ENCODE measurements at regions not wholly inside any gene's neighbourhood (a gene's known extent, or its start where the extent isn't known, plus 50 kb on each side); places are given as distances from the start of the nearest gene placed in this dataset.

DNA sequence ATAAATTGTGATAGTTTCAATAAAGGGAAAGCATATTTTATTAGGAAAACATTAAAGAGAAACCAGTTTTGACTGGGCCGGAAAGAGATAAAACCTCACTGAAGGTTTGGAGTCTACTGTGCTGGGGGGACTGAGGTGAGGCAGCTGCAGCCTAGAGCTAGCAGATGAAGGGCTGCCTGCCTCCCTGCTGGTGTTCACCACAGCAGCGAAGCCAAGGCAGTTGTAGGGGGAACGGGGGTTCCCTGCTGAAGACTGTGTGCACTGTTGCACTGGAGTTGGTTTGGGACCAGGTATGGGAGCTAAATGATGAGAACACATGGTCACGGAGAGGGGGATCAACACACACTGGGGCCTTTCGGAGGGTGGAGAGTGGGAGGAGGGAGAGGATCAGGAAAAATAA is 546.5 kb upstream of the SMIM31 start:
- TF ChIP-seq, protein P1, sequence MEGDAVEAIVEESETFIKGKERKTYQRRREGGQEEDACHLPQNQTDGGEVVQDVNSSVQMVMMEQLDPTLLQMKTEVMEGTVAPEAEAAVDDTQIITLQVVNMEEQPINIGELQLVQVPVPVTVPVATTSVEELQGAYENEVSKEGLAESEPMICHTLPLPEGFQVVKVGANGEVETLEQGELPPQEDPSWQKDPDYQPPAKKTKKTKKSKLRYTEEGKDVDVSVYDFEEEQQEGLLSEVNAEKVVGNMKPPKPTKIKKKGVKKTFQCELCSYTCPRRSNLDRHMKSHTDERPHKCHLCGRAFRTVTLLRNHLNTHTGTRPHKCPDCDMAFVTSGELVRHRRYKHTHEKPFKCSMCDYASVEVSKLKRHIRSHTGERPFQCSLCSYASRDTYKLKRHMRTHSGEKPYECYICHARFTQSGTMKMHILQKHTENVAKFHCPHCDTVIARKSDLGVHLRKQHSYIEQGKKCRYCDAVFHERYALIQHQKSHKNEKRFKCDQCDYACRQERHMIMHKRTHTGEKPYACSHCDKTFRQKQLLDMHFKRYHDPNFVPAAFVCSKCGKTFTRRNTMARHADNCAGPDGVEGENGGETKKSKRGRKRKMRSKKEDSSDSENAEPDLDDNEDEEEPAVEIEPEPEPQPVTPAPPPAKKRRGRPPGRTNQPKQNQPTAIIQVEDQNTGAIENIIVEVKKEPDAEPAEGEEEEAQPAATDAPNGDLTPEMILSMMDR (IDR thresholded peaks at IDR 0.05): no peak
- no peak for TF ChIP-seq POLR2A (IDR thresholded peaks at IDR 0.05)

Measured in heart left ventricle (tissue), 13 donors.